HG02759 (cell line): ENCODE measurements at regions not wholly inside any gene's neighbourhood (a gene's known extent, or its start where the extent isn't known, plus 50 kb on each side); places are given as distances from the start of the nearest gene placed in this dataset.

ENCODE experiments used
- ATAC-seq: cut with Tn5 transposase; IDR thresholded peaks from one replicate; pipeline ENCODE4 v1.9.1; 2021; ENCODE audit warnings: mild to moderate bottlenecking, moderate library complexity; ENCODE audit not compliant: unreplicated experiment

GRCh38 chr5:73395256-73395655 is 53.3 kb downstream of the FOXD1 start:
- ATAC-seq: no peak

- ATAC-seq: no peak
Measured at GRCh38 chr5:73394610-73395009, 54.0 kb downstream of the FOXD1 start.

GRCh38 chr5:73393611-73394489 is 54.7 kb downstream of the FOXD1 start:
- ATAC-seq: no peak

- ATAC-seq: no peak
Measured at GRCh38 chr5:73392775-73393174, 55.8 kb downstream of the FOXD1 start.

GRCh38 chr5:73391441-73391881 is 57.1 kb downstream of the FOXD1 start:
- no peak for ATAC-seq

- ATAC-seq: no peak
Measured at GRCh38 chr5:73390972-73391371, 57.6 kb downstream of the FOXD1 start.

GRCh38 chr5:73388740-73389139 is 59.8 kb downstream of the FOXD1 start:
- no peak for ATAC-seq

GRCh38 chr5:73388306-73388684 is 60.3 kb downstream of the FOXD1 start:
- no peak for ATAC-seq

GRCh38 chr5:73387601-73388305 is 60.8 kb downstream of the FOXD1 start:
- peak; percentile 91 for ATAC-seq

GRCh38 chr5:73387149-73387591 is 61.4 kb downstream of the FOXD1 start:
- ATAC-seq: no peak

GRCh38 chr5:73384861-73385260 is 63.7 kb downstream of the FOXD1 start:
- ATAC-seq: no peak

- ATAC-seq: no peak
Measured at GRCh38 chr5:73382401-73382740, 66.2 kb downstream of the FOXD1 start.

- no peak for ATAC-seq
Measured at GRCh38 chr5:73381590-73382400, 66.8 kb downstream of the FOXD1 start.

- ATAC-seq: no peak
Measured at GRCh38 chr5:73380710-73381589, 67.6 kb downstream of the FOXD1 start.

GRCh38 chr5:73380041-73380440 is 68.5 kb downstream of the FOXD1 start:
- no peak for ATAC-seq

- ATAC-seq: no peak
Measured at GRCh38 chr5:73379435-73379834, 69.1 kb downstream of the FOXD1 start.

GRCh38 chr5:73378765-73379164 is 69.8 kb downstream of the FOXD1 start:
- no peak for ATAC-seq

- no peak for ATAC-seq
Measured at GRCh38 chr5:73378070-73378469, 70.5 kb downstream of the FOXD1 start.

- no peak for ATAC-seq
Measured at GRCh38 chr5:73376618-73377170, 71.9 kb downstream of the FOXD1 start.

- no peak for ATAC-seq
Measured at GRCh38 chr5:73375949-73376348, 72.6 kb downstream of the FOXD1 start.
